Loucy (cell line): ENCODE measurements at regions not wholly inside any gene's neighbourhood (a gene's known extent, or its start where the extent isn't known, plus 50 kb on each side); places are given as distances from the start of the nearest gene placed in this dataset.

Experiments used
- H2AFZ ChIP-seq: fragments of 200-600 bp; sonication (generic); 2 replicates; pipeline ENCODE4 v1.6.0; 2016; ENCODE audit warnings: antibody characterized with exemption, mild to moderate bottlenecking, low read length, moderate library complexity
- H3F3A ChIP-seq: fragments of 200-600 bp; 2 replicates; pipeline ENCODE4 v1.6.0; 2016; ENCODE audit warnings: antibody characterized with exemption, low read depth, mild to moderate bottlenecking
- H3K27me3 ChIP-seq: fragments of 200-600 bp; sonication (generic); 2 replicates; pipeline ENCODE4 v1.6.1; 2014; ENCODE audit warnings: low read length, mild to moderate bottlenecking; ENCODE audit not compliant: insufficient read depth, poor library complexity, severe bottlenecking
- H3K36me3 ChIP-seq: fragments of 200-600 bp; sonication (generic); 2 replicates; pipeline ENCODE4 v1.6.1; 2016; ENCODE audit warnings: low read length; ENCODE audit not compliant: insufficient read depth
- H3K4me1 ChIP-seq: fragments of 200-600 bp; sonication (generic); 2 replicates; pipeline ENCODE4 v1.5.1; 2014; ENCODE audit warnings: low read length, mild to moderate bottlenecking; ENCODE audit not compliant: insufficient read depth, poor library complexity, severe bottlenecking
- H3K4me2 ChIP-seq: fragments of 200-600 bp; sonication (generic); 2 replicates; pipeline ENCODE4 v1.6.0; 2014; ENCODE audit warnings: antibody characterized with exemption, low read length, low read depth, mild to moderate bottlenecking; ENCODE audit not compliant: poor library complexity, severe bottlenecking
- H3K4me3 ChIP-seq: fragments of 200-600 bp; sonication (generic); 2 replicates; pipeline ENCODE4 v1.5.1; 2014; ENCODE audit warnings: low read length, mild to moderate bottlenecking, mixed read lengths; ENCODE audit not compliant: poor library complexity, severe bottlenecking
- H3K79me2 ChIP-seq: fragments of 200-600 bp; sonication (generic); 2 replicates; pipeline ENCODE4 v1.6.1; 2014; ENCODE audit warnings: low read length; ENCODE audit not compliant: insufficient read depth
- H3K9ac ChIP-seq: fragments of 200-600 bp; sonication (generic); 2 replicates; pipeline ENCODE4 v1.6.0; 2014; ENCODE audit warnings: mild to moderate bottlenecking, low read depth, low read length, moderate library complexity; ENCODE audit not compliant: poor library complexity, severe bottlenecking
- H3K9me2 ChIP-seq: fragments of 200-600 bp; sonication (generic); replicated peaks from 2 replicates; pipeline ENCODE4 v1.6.1; 2016; ENCODE audit warnings: low read depth, low read length, mixed read lengths
- H3K9me3 ChIP-seq: fragments of 200-600 bp; sonication (generic); 2 replicates; pipeline ENCODE4 v1.6.1; 2014; ENCODE audit warnings: mild to moderate bottlenecking, antibody characterized with exemption, low read length, low read depth; ENCODE audit not compliant: insufficient read depth
- H4K20me1 ChIP-seq: fragments of 200-600 bp; sonication (generic); 2 replicates; pipeline ENCODE4 v1.6.0; 2014; ENCODE audit warnings: antibody characterized with exemption, low read length, mild to moderate bottlenecking; ENCODE audit not compliant: insufficient read depth, poor library complexity, severe bottlenecking
- CTCF ChIP-seq: fragments of 200-600 bp; sonication (generic); conservative IDR thresholded peaks from 2 replicates; pipeline ENCODE4 v1.5.1; 2014; ENCODE audit warnings: mild to moderate bottlenecking, antibody characterized with exemption, low read length
- EZH2phosphoT487 ChIP-seq: fragments of 200-600 bp; IDR thresholded peaks from 2 replicates; pipeline ENCODE4 v1.6.1; 2018; ENCODE audit warnings: antibody characterized with exemption, mild to moderate bottlenecking, moderate library complexity, borderline replicate concordance

DNA sequence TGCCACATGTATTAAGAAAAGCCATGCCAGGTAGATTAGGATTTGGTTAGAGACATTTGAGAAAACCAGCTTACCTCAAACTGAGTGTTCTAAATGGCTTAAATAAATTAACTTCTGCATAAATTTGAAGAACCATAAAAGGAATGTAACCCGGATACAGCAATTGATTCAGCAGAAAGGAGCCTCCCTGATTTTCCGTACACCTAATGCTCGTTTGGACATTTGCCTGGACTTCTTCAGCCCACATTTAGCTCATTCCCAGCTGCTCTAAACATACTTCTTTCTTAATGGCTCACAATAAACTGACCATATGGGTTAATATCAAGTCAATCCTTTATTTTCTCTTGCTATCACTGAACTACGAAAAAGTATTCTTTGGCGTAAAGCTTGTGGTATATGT, 392.4 kb downstream of the ZNF516 start:
- TF ChIP-seq EZH2phosphoT487: no peak
- TF ChIP-seq CTCF: no peak
- Histone ChIP-seq H3K4me3 (no peak overlapping the region), H3F3A (no peaks in the 10 kb centered on the region), H3K79me2 (no peaks in the 10 kb centered on the region), H3K4me1 (no peaks in the 10 kb centered on the region), H3K36me3 (no peaks in the 10 kb centered on the region), H3K9ac (no peak overlapping the region), H3K27me3 (no peaks in the 10 kb centered on the region), H4K20me1 (no peaks in the 10 kb centered on the region), H3K9me2 (no peaks in the 10 kb centered on the region), H3K4me2 (no peak overlapping the region), H2AFZ (no peak overlapping the region), H3K9me3 (no peaks in the 10 kb centered on the region)

DNA sequence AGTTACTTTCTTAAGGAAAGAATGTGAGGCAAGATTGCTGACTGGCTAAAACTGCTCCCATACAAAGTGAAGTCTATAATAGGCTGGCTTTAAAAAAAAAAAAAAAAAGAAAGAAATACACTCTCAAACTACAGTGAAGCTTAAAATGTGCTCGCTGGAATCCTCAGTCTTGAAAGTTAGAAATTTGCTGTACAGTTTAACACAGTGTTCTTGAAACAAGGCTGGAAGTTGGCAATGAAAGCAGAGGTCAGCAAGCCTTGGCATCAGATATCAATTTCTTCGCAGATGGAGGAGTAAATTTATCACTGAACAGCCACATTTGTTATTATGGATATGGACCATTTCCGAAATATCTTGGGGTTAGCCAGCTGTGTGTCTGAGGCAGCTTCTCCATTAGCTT, 392.9 kb downstream of the ZNF516 start:
- Histone ChIP-seq H3K36me3 (no peaks in the 10 kb centered on the region), H3K27me3 (no peaks in the 10 kb centered on the region), H3K4me2 (no peak overlapping the region), H3K9ac (no peak overlapping the region), H4K20me1 (no peaks in the 10 kb centered on the region), H3K4me1 (no peaks in the 10 kb centered on the region), H3K79me2 (no peaks in the 10 kb centered on the region), H3K9me2 (no peaks in the 10 kb centered on the region), H3K9me3 (no peaks in the 10 kb centered on the region), H3K4me3 (no peak overlapping the region), H2AFZ (no peak overlapping the region), H3F3A (no peaks in the 10 kb centered on the region)
- TF ChIP-seq CTCF (no peak), EZH2phosphoT487 (no peak)

- no peaks in the 10 kb centered on the region for H3K79me2 ChIP-seq
- no peaks in the 10 kb centered on the region for H3F3A ChIP-seq
- H3K36me3 ChIP-seq: no peaks in the 10 kb centered on the region
- no peaks in the 10 kb centered on the region for H4K20me1 ChIP-seq
- H3K4me2 ChIP-seq: no peak overlapping the region
- H3K4me3 ChIP-seq: no peak overlapping the region
- no peaks in the 10 kb centered on the region; the same call in 1 of the 2 replicates for H3K9me3 ChIP-seq
- TF ChIP-seq CTCF (no peak), EZH2phosphoT487 (no peak)
- H3K4me1 ChIP-seq: no peaks in the 10 kb centered on the region
- H3K9me2 ChIP-seq: no peaks in the 10 kb centered on the region
- H3K9ac ChIP-seq: no peak overlapping the region
- H2AFZ ChIP-seq: no peak overlapping the region
- no peaks in the 10 kb centered on the region for H3K27me3 ChIP-seq
Measured at GRCh38 chr18:76099931-76100457, 395.0 kb downstream of the ZNF516 start.
